ENCODE measurements at regions not wholly inside any gene's neighbourhood (a gene's known extent, or its start where the extent isn't known, plus 50 kb on each side); places are given as distances from the start of the nearest gene placed in this dataset.
"Not testable (repeated sequence)": the region's sequence is repeated elsewhere in the genome, so short reads cannot be mapped to it uniquely, and the experiment has no call there.

- Histone ChIP-seq H3K9me3 (ENCODE audit: low read length) (no peaks in the 10 kb centered on the region), H3K4me3 (ENCODE audit: low read depth, low read length, poor library complexity, severe bottlenecking) (no peak overlapping the region), H3K4me1 (ENCODE audit: insufficient read depth, low read length, severe bottlenecking) (no peaks in the 10 kb centered on the region), H3K27ac (ENCODE audit: low read depth, low read length, poor library complexity, severe bottlenecking) (no peak overlapping the region), H3K4me2 (ENCODE audit: low read length) (no peak overlapping the region), H3K9me2 (ENCODE audit: low read depth, low read length) (no peaks in the 10 kb centered on the region), H3F3A (ENCODE audit: insufficient read depth, low read length) (no peaks in the 10 kb centered on the region), H3K9ac (ENCODE audit: low read length) (no peak overlapping the region), H4K20me1 (ENCODE audit: insufficient read depth, low read length) (no peaks in the 10 kb centered on the region), H3K36me3 (ENCODE audit: insufficient read depth, low read length) (no peaks in the 10 kb centered on the region), H3K27me3 (ENCODE audit: insufficient read depth, low read length) (no peaks in the 10 kb centered on the region), H2AFZ (ENCODE audit: low read length) (no peak overlapping the region), H3K79me2 (ENCODE audit: insufficient read depth, low read length) (no peaks in the 10 kb centered on the region)
- TF ChIP-seq EZH2 (IDR thresholded peaks at IDR 0.05; ENCODE audit: borderline replicate concordance, low read length) (no peak), CTCF (IDR thresholded peaks at IDR 0.05; ENCODE audit: low read length) (no peak)
These were observed 161.7 kb downstream of the RBMX2 start for GRCh38 chrX:130563476-130563875.

- Histone ChIP-seq H2AFZ (ENCODE audit: low read length) (no peak overlapping the region), H3K4me3 (ENCODE audit: low read depth, low read length, poor library complexity, severe bottlenecking) (no peak overlapping the region), H3K4me1 (ENCODE audit: insufficient read depth, low read length, severe bottlenecking) (no peaks in the 10 kb centered on the region), H3K27ac (ENCODE audit: low read depth, low read length, poor library complexity, severe bottlenecking) (no peak overlapping the region), H3K36me3 (ENCODE audit: insufficient read depth, low read length) (no peaks in the 10 kb centered on the region), H3K79me2 (ENCODE audit: insufficient read depth, low read length) (no peaks in the 10 kb centered on the region), H3K27me3 (ENCODE audit: insufficient read depth, low read length) (no peaks in the 10 kb centered on the region), H3K9me3 (ENCODE audit: low read length) (no peaks in the 10 kb centered on the region), H3K9me2 (ENCODE audit: low read depth, low read length) (no peaks in the 10 kb centered on the region), H3K4me2 (ENCODE audit: low read length) (no peak overlapping the region), H3F3A (ENCODE audit: insufficient read depth, low read length) (no peaks in the 10 kb centered on the region), H4K20me1 (ENCODE audit: insufficient read depth, low read length) (no peaks in the 10 kb centered on the region), H3K9ac (ENCODE audit: low read length) (no peak overlapping the region)
- TF ChIP-seq CTCF (IDR thresholded peaks at IDR 0.05; ENCODE audit: low read length) = no peak
- no peak for TF ChIP-seq EZH2 (IDR thresholded peaks at IDR 0.05; ENCODE audit: borderline replicate concordance, low read length)
These were observed 164.4 kb downstream of the RBMX2 start for GRCh38 chrX:130566028-130566683.

- H3K9me3 ChIP-seq (ENCODE audit: low read length); H3K9me2 ChIP-seq (ENCODE audit: low read depth, low read length); H3K36me3 ChIP-seq (ENCODE audit: insufficient read depth, low read length); H3K4me1 ChIP-seq (ENCODE audit: insufficient read depth, low read length, severe bottlenecking); H2AFZ ChIP-seq (ENCODE audit: low read length); H3K9ac ChIP-seq (ENCODE audit: low read length); H3K4me2 ChIP-seq (ENCODE audit: low read length); H3K4me3 ChIP-seq (ENCODE audit: low read depth, low read length, poor library complexity, severe bottlenecking); H4K20me1 ChIP-seq (ENCODE audit: insufficient read depth, low read length); H3F3A ChIP-seq (ENCODE audit: insufficient read depth, low read length); H3K27ac ChIP-seq (ENCODE audit: low read depth, low read length, poor library complexity, severe bottlenecking); H3K79me2 ChIP-seq (ENCODE audit: insufficient read depth, low read length); H3K27me3 ChIP-seq (ENCODE audit: insufficient read depth, low read length): not testable (repeated sequence)
These were observed 171.2 kb downstream of the RBMX2 start for GRCh38 chrX:130573030-130573429.
